ENCODE measurements at regions not wholly inside any gene's neighbourhood (a gene's known extent, or its start where the extent isn't known, plus 50 kb on each side); places are given as distances from the start of the nearest gene placed in this dataset.

GRCh38 chr18:25544546-25545287, 192.8 kb upstream of the ZNF521 start:
- TF ChIP-seq EP300 (IDR thresholded peaks at IDR 0.05), result no peak
- TF ChIP-seq, protein P1, sequence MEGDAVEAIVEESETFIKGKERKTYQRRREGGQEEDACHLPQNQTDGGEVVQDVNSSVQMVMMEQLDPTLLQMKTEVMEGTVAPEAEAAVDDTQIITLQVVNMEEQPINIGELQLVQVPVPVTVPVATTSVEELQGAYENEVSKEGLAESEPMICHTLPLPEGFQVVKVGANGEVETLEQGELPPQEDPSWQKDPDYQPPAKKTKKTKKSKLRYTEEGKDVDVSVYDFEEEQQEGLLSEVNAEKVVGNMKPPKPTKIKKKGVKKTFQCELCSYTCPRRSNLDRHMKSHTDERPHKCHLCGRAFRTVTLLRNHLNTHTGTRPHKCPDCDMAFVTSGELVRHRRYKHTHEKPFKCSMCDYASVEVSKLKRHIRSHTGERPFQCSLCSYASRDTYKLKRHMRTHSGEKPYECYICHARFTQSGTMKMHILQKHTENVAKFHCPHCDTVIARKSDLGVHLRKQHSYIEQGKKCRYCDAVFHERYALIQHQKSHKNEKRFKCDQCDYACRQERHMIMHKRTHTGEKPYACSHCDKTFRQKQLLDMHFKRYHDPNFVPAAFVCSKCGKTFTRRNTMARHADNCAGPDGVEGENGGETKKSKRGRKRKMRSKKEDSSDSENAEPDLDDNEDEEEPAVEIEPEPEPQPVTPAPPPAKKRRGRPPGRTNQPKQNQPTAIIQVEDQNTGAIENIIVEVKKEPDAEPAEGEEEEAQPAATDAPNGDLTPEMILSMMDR (IDR thresholded peaks at IDR 0.05), result no peak

All from ovary (tissue), 3 donors.